NCI-H187 treated with DMSO at 0.1 percent for 48 hours (cell line): ENCODE measurements at regions not wholly inside any gene's neighbourhood (a gene's known extent, or its start where the extent isn't known, plus 50 kb on each side); places are given as distances from the start of the nearest gene placed in this dataset.
"Not testable (repeated sequence)": the region's sequence is repeated elsewhere in the genome, so short reads cannot be mapped to it uniquely, and the experiment has no call there.

Experiments used
- DNase-seq: peaks from one replicate; lab custom pipeline; 2025; lab: John Stamatoyannopoulos, UW

- DNase-seq, result no peak
These were observed 154.0 kb downstream of the REEP3 start for GRCh38 chr10:63675171-63675570.

GRCh38 chr10:63677001-63677400 lies 155.8 kb downstream of the REEP3 start:
- no peak for DNase-seq

GRCh38 chr10:63680545-63680944 lies 159.3 kb downstream of the REEP3 start:
- not testable (repeated sequence) for DNase-seq

- DNase-seq, result no peak
These were observed 160.9 kb downstream of the REEP3 start for GRCh38 chr10:63681993-63682697.

GRCh38 chr10:63682698-63683052 lies 161.5 kb downstream of the REEP3 start:
- DNase-seq, result not testable (repeated sequence)

GRCh38 chr10:63683223-63683622 lies 162.0 kb downstream of the REEP3 start:
- no peak for DNase-seq

GRCh38 chr10:63683686-63684085 lies 162.5 kb downstream of the REEP3 start:
- DNase-seq, result no peak

GRCh38 chr10:63684257-63684936 lies 163.2 kb downstream of the REEP3 start:
- DNase-seq, result no peak

- DNase-seq, result no peak
These were observed 168.6 kb downstream of the REEP3 start for GRCh38 chr10:63689768-63690167.

- no peak for DNase-seq
These were observed 171.2 kb downstream of the REEP3 start for GRCh38 chr10:63692220-63692896.

GRCh38 chr10:63693021-63693420 lies 171.8 kb downstream of the REEP3 start:
- not testable (repeated sequence) for DNase-seq

- no peak for DNase-seq
These were observed 175.0 kb downstream of the REEP3 start for GRCh38 chr10:63696205-63696604.

GRCh38 chr10:63697956-63698786 lies 177.0 kb downstream of the REEP3 start:
- no peak for DNase-seq

GRCh38 chr10:63698787-63699150 lies 177.6 kb downstream of the REEP3 start:
- DNase-seq, result no peak

- no peak for DNase-seq
These were observed 178.8 kb downstream of the REEP3 start for GRCh38 chr10:63699785-63700613.

GRCh38 chr10:63700631-63701156 lies 179.5 kb downstream of the REEP3 start:
- DNase-seq, result no peak

GRCh38 chr10:63702092-63702491 lies 180.9 kb downstream of the REEP3 start:
- DNase-seq, result no peak

- peak; percentile 0 for DNase-seq
These were observed 182.0 kb downstream of the REEP3 start for GRCh38 chr10:63703113-63703670.

- DNase-seq, result no peak
These were observed 182.6 kb downstream of the REEP3 start for GRCh38 chr10:63703740-63704345.

GRCh38 chr10:63707254-63707910 lies 186.2 kb downstream of the REEP3 start:
- no peak for DNase-seq
